ENCODE measurements at regions not wholly inside any gene's neighbourhood (a gene's known extent, or its start where the extent isn't known, plus 50 kb on each side); places are given as distances from the start of the nearest gene placed in this dataset.
A peak's percentile ranks its signal among the peaks of the same experiment; 100 is the strongest.
"Not testable (repeated sequence)": the region's sequence is repeated elsewhere in the genome, so short reads cannot be mapped to it uniquely, and the experiment has no call there.

- TF ChIP-seq, protein P1, sequence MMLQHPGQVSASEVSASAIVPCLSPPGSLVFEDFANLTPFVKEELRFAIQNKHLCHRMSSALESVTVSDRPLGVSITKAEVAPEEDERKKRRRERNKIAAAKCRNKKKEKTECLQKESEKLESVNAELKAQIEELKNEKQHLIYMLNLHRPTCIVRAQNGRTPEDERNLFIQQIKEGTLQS (IDR thresholded peaks at IDR 0.05), result not testable (repeated sequence)
- TF ChIP-seq, protein P1 (CRISPR knock-in tag; conservative IDR thresholded peaks at IDR 0.05), result not testable (repeated sequence)
- not testable (repeated sequence) for TF ChIP-seq IRF9 (tag; IDR thresholded peaks at IDR 0.05); IRF2 (CRISPR knock-in tag; IDR thresholded peaks at IDR 0.05); TCF7 (IDR thresholded peaks at IDR 0.05; ENCODE audit: borderline replicate concordance); MTA1 (IDR thresholded peaks at IDR 0.05; ENCODE audit: borderline replicate concordance); REST (IDR thresholded peaks at IDR 0.05; ENCODE audit: borderline replicate concordance); REST (CRISPR knock-in tag; IDR thresholded peaks at IDR 0.05; ENCODE audit: low read depth); POLR2A (conservative IDR thresholded peaks at IDR 0.05); EGR1 (conservative IDR thresholded peaks at IDR 0.05); ZNF146 (CRISPR knock-in tag; IDR thresholded peaks at IDR 0.05; ENCODE audit: unreplicated experiment); ZEB2 (IDR thresholded peaks at IDR 0.05); HMGXB4 (CRISPR knock-in tag; IDR thresholded peaks at IDR 0.05); RBM14 (IDR thresholded peaks at IDR 0.05; ENCODE audit: borderline replicate concordance, insufficient read depth, low read depth, low read length); FOXM1 (IDR thresholded peaks at IDR 0.05; ENCODE audit: low read depth); FOXM1 (CRISPR knock-in tag; IDR thresholded peaks at IDR 0.05; ENCODE audit: low read depth)
- peak; percentile 80 for TF ChIP-seq POLR2AphosphoS5 (IDR thresholded peaks at IDR 0.05; ENCODE audit: control insufficient read depth, insufficient read depth, low read depth, low read length)
These were observed 149.5 kb downstream of the GLUD2 start for GRCh38 chrX:121196872-121197444.

All from K562 (cell line).